ENCODE measurements at regions not wholly inside any gene's neighbourhood (a gene's known extent, or its start where the extent isn't known, plus 50 kb on each side); places are given as distances from the start of the nearest gene placed in this dataset.

GRCh38 chr12:22796941-22797630, 172.1 kb downstream of the ETNK1 start:
- H3K9me2 ChIP-seq (ENCODE audit: insufficient read depth, low read length): no peaks in the 10 kb centered on the region
- no peak for DNase-seq (ENCODE audit: low spot score)
- H4K20me1 ChIP-seq (ENCODE audit: insufficient read depth, low read length): no peaks in the 10 kb centered on the region
- H3K79me2 ChIP-seq (ENCODE audit: insufficient read depth, low read depth, low read length): no peaks in the 10 kb centered on the region
- no peak overlapping the region for H3K27ac ChIP-seq (ENCODE audit: low read depth, low read length, poor library complexity, severe bottlenecking)
- no TSS peak for BruUV-seq (replicated peaks)
- H3K36me3 ChIP-seq (ENCODE audit: insufficient read depth, low read length): no peaks in the 10 kb centered on the region
- no peaks in the 10 kb centered on the region for H3K9me3 ChIP-seq (ENCODE audit: low read length)
- H3K4me1 ChIP-seq (ENCODE audit: insufficient read depth, low read length, poor library complexity, severe bottlenecking): no peaks in the 10 kb centered on the region
- no peak overlapping the region for H3K4me3 ChIP-seq (ENCODE audit: low read depth, low read length, poor library complexity, severe bottlenecking)
- POLR2A ChIA-PET: no interaction called here
- intact Hi-C loops (cut with micrococcal nuclease; ENCODE audit: unreplicated experiment): no loop called here
- H3K4me2 ChIP-seq (ENCODE audit: low read length): no peak overlapping the region
- H2AFZ ChIP-seq (ENCODE audit: low read length): no peak overlapping the region
- no peak for TF ChIP-seq CTCF (conservative IDR thresholded peaks at IDR 0.05; ENCODE audit: low read length)
- TF ChIP-seq EZH2phosphoT487 (IDR thresholded peaks at IDR 0.05; ENCODE audit: borderline replicate concordance, low read depth, low read length): no peak
- CTCF ChIA-PET (ENCODE audit: unreplicated experiment): no interaction called here

GRCh38 chr12:22797701-22798100, 172.7 kb downstream of the ETNK1 start:
- Histone ChIP-seq H3K36me3 (ENCODE audit: insufficient read depth, low read length) (no peaks in the 10 kb centered on the region), H3K27ac (ENCODE audit: low read depth, low read length, poor library complexity, severe bottlenecking) (no peak overlapping the region), H3K4me3 (ENCODE audit: low read depth, low read length, poor library complexity, severe bottlenecking) (no peak overlapping the region), H3K9me3 (ENCODE audit: low read length) (no peaks in the 10 kb centered on the region), H3K4me1 (ENCODE audit: insufficient read depth, low read length, poor library complexity, severe bottlenecking) (no peaks in the 10 kb centered on the region), H3K79me2 (ENCODE audit: insufficient read depth, low read depth, low read length) (no peaks in the 10 kb centered on the region), H3K9me2 (ENCODE audit: insufficient read depth, low read length) (no peaks in the 10 kb centered on the region), H2AFZ (ENCODE audit: low read length) (no peak overlapping the region), H3K4me2 (ENCODE audit: low read length) (no peak overlapping the region), H4K20me1 (ENCODE audit: insufficient read depth, low read length) (no peaks in the 10 kb centered on the region)
- ChIA-PET POLR2A (no interaction called here), CTCF (ENCODE audit: unreplicated experiment) (no interaction called here)
- no peak for TF ChIP-seq EZH2phosphoT487 (IDR thresholded peaks at IDR 0.05; ENCODE audit: borderline replicate concordance, low read depth, low read length)
- DNase-seq (ENCODE audit: low spot score): no peak
- no TSS peak for BruUV-seq (replicated peaks)
- intact Hi-C loops (cut with micrococcal nuclease; ENCODE audit: unreplicated experiment): no loop called here

GRCh38 chr12:22798116-22798515, 173.1 kb downstream of the ETNK1 start:
- Histone ChIP-seq H3K4me1 (ENCODE audit: insufficient read depth, low read length, poor library complexity, severe bottlenecking) (no peaks in the 10 kb centered on the region), H3K27ac (ENCODE audit: low read depth, low read length, poor library complexity, severe bottlenecking) (no peak overlapping the region), H3K9me3 (ENCODE audit: low read length) (no peaks in the 10 kb centered on the region), H3K4me2 (ENCODE audit: low read length) (no peak overlapping the region), H3K9me2 (ENCODE audit: insufficient read depth, low read length) (no peaks in the 10 kb centered on the region), H3K36me3 (ENCODE audit: insufficient read depth, low read length) (no peaks in the 10 kb centered on the region), H4K20me1 (ENCODE audit: insufficient read depth, low read length) (no peaks in the 10 kb centered on the region), H3K79me2 (ENCODE audit: insufficient read depth, low read depth, low read length) (no peaks in the 10 kb centered on the region), H2AFZ (ENCODE audit: low read length) (no peak overlapping the region), H3K4me3 (ENCODE audit: low read depth, low read length, poor library complexity, severe bottlenecking) (no peak overlapping the region)
- POLR2A ChIA-PET: no interaction called here
- TF ChIP-seq CTCF (conservative IDR thresholded peaks at IDR 0.05; ENCODE audit: low read length) (no peak), EZH2phosphoT487 (IDR thresholded peaks at IDR 0.05; ENCODE audit: borderline replicate concordance, low read depth, low read length) (no peak)
- BruUV-seq (replicated peaks): no TSS peak
- intact Hi-C loops (cut with micrococcal nuclease; ENCODE audit: unreplicated experiment): no loop called here
- DNase-seq (ENCODE audit: low spot score): no peak
- CTCF ChIA-PET (ENCODE audit: unreplicated experiment): no interaction called here
